GM19328 (cell line): ENCODE measurements at regions not wholly inside any gene's neighbourhood (a gene's known extent, or its start where the extent isn't known, plus 50 kb on each side); places are given as distances from the start of the nearest gene placed in this dataset.
"Not testable (repeated sequence)": the region's sequence is repeated elsewhere in the genome, so short reads cannot be mapped to it uniquely, and the experiment has no call there.

Experiments
- ATAC-seq: cut with Tn5 transposase; IDR thresholded peaks from one replicate; pipeline ENCODE4 v1.9.1; 2021; ENCODE audit warnings: mild to moderate bottlenecking, moderate library complexity; ENCODE audit not compliant: unreplicated experiment

GRCh38 chr2:22035361-22035830 is 911.6 kb downstream of the TDRD15 start:
- no peak for ATAC-seq

- ATAC-seq = no peak
Measured at GRCh38 chr2:22037274-22037673, 913.5 kb downstream of the TDRD15 start.

- no peak for ATAC-seq
Measured at GRCh38 chr2:22043784-22044183, 920.0 kb downstream of the TDRD15 start.

- ATAC-seq = no peak
Measured at GRCh38 chr2:22055784-22056620, 932.2 kb downstream of the TDRD15 start.

- ATAC-seq = no peak
Measured at GRCh38 chr2:22056621-22057132, 932.9 kb downstream of the TDRD15 start.

GRCh38 chr2:22062679-22063078 is 938.9 kb downstream of the TDRD15 start:
- no peak for ATAC-seq

GRCh38 chr2:22076454-22076853 is 952.7 kb downstream of the TDRD15 start:
- ATAC-seq = no peak

- no peak for ATAC-seq
Measured at GRCh38 chr2:22078701-22079100, 954.9 kb downstream of the TDRD15 start.

GRCh38 chr2:22079583-22079982 is 955.8 kb downstream of the TDRD15 start:
- no peak for ATAC-seq

GRCh38 chr2:22086726-22087125 is 963.0 kb downstream of the TDRD15 start:
- ATAC-seq = no peak

- ATAC-seq = not testable (repeated sequence)
Measured at GRCh38 chr2:22103617-22104016, 979.8 kb downstream of the TDRD15 start.

- no peak for ATAC-seq
Measured at GRCh38 chr2:22110244-22110651, 986.5 kb downstream of the TDRD15 start.

GRCh38 chr2:22124003-22124402 is 1000.2 kb downstream of the TDRD15 start:
- no peak for ATAC-seq

GRCh38 chr2:22126106-22126505 is 1002.3 kb downstream of the TDRD15 start:
- no peak for ATAC-seq

GRCh38 chr2:22126978-22127377 is 1003.2 kb downstream of the TDRD15 start:
- ATAC-seq = no peak

GRCh38 chr2:22134421-22134820 is 1010.7 kb downstream of the TDRD15 start:
- ATAC-seq = no peak

GRCh38 chr2:22136446-22136845 is 1012.7 kb downstream of the TDRD15 start:
- ATAC-seq = no peak

GRCh38 chr2:22143840-22144239 is 1020.1 kb downstream of the TDRD15 start:
- no peak for ATAC-seq

GRCh38 chr2:22153931-22154613 is 1030.3 kb downstream of the TDRD15 start:
- no peak for ATAC-seq

GRCh38 chr2:22156661-22157060 is 1032.9 kb downstream of the TDRD15 start:
- not testable (repeated sequence) for ATAC-seq

- ATAC-seq = no peak
Measured at GRCh38 chr2:22167256-22167655, 1043.5 kb downstream of the TDRD15 start.

- ATAC-seq = no peak
Measured at GRCh38 chr2:22175003-22175402, 1051.2 kb downstream of the TDRD15 start.
